HG03520 (cell line): ENCODE measurements at regions not wholly inside any gene's neighbourhood (a gene's known extent, or its start where the extent isn't known, plus 50 kb on each side); places are given as distances from the start of the nearest gene placed in this dataset.
"Not testable (repeated sequence)": the region's sequence is repeated elsewhere in the genome, so short reads cannot be mapped to it uniquely, and the experiment has no call there.

Experiments
- ATAC-seq: cut with Tn5 transposase; IDR thresholded peaks from one replicate; pipeline ENCODE4 v1.9.1; 2021; ENCODE audit warnings: mild to moderate bottlenecking, moderate library complexity; ENCODE audit not compliant: unreplicated experiment

DNA sequence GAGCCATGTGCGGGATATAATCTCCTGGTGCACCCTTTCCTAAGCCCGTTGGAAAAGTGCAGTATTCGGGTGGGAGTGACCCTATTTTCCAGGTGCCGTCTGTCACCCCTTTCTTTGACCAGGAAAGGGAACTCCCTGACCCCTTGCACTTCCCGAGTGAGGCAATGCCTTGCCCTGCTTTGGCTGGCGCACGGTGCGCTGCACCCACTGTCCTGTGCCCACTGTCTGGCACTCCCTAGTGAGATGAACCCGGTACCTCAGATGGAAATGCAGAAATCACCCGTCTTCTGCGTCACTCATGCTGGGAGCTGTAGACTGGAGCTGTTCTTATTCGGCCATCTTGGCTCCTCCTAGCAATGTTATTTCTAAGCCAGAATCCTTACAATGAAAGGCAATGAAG lies 121.1 kb downstream of the TAF11L14 start:
- not testable (repeated sequence) for ATAC-seq

DNA sequence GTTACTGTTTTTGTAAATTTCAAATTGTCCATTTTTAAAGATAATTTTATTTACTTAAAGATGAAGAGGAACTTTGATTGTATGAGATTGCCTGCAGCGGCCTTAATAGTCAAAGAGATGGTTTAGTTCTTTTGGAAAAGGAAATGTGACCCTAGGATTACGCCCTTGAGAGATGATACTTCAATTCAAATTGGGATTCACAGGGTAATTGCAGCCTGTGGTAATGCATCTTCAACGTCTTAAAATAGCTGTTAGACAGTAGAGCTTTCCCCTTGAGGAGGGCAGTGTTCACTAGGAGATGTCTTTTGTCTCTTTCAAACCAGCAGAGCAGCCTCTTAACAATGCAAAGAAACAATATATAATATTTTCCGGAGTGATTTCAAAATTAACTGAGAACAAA lies 127.1 kb downstream of the TAF11L14 start:
- ATAC-seq: no peak

DNA sequence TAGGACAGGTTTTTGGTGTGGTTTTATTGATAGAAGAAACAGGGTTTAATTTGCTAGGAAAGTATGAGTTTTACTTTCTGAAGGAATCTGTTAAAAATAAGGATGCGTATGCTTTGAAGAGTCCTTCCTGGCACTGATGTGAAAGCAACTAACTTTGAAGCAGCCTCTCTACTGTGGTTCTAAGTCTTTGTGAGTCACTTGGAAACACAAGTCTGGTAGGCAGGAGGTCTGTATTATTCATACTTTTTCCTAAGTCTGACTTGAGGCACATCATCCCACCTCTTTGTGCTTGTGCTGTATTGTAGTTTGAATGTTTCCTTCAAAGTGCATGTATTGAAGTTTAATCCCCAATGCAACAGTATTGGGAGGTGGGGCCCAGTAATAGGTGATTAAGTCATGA lies 129.0 kb downstream of the TAF11L14 start:
- no peak for ATAC-seq

DNA sequence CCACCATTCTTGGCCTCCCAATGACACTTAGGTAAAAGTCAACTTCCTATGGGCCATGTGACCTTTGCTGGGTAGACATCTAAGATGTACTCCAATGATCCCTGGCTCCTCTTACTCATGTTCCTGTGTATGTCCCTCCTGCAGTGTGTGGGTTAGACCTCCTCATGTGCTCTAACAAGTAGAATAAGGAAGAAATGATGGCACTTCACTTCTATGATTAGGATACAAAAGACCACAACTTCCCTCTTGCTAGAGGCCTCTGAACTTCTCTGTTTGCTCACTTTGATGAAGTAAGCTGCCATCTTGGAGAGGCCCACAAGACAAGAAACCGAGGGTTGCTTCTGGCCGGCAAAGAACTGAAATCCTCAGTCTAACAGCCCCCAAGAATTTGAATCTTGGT lies 131.8 kb downstream of the TAF11L14 start:
- no peak for ATAC-seq

DNA sequence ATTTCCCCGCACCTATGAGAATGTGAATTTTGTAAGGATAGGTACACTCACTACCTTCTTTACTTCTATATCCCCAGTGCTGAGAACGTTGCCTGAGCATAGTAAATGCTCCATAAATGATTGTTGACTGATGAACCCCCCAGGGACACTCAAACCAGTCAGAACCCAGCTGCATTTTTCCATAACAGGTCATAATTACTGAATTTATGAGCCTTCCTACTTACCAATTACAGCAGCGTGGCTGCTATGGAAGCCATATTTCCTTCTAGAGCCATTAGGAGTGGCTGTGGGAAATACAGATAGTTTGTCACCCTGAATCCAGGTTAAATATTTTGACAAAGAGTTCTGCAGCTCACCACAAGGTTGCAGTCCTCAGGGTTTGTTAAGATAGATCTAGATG lies 135.0 kb downstream of the TAF11L14 start:
- no peak for ATAC-seq

DNA sequence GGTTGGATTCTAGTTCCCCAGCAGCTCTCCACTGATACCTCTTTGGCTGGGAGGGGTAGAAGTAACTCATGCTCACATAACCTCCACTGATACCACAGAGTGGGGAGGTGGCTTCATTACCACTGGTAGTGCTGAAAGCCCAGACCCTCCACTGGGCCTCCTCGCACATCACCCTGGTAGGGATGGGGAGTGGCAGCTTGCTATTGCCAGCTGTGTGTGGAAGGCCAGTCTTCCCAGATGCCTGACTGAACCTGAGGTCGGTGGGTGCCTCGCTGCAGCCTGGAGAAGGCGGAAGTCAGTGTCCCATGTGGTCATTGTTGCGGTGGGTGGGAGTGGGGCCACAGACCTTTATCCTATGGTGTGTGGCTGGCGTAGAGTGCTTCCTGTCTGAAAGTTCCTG lies 138.0 kb downstream of the TAF11L14 start:
- ATAC-seq: no peak

DNA sequence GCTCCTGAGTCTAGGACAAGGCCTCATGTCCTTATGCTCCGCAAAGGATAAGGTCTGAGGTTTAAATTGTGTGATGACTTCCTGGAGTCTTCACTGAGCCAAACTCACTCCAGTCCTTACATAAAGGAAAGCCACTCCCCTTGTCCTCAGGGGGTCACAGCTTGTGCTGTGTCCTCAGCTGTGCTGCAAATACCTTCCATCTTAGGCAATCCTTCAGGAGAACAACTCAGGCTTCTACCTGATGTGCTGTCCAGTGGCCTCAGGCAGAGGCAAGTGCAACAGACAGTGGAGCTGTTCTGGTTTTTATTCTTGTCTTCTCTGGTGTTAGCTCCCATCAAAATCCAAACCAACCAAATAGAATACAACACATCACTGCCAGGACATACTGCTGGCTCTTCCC lies 151.5 kb downstream of the TAF11L14 start:
- no peak for ATAC-seq

DNA sequence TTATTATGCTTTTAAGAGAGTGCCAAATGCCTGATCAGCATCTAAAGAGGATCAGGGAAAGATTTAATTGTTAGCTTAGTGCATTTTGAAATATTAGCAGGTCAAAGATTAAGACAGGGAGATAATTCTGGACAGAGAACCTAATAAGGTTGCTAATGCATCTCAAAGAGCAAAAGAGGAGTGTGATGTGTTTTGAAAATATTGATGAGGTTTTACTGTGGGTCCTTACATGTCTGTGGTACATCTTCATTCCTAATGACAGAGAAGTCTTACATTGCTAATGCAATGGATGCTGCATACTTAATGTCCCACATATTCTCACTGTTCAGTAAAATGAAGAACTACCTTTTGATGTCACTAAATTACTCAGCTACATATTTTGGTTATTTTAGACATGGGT lies 154.1 kb downstream of the TAF11L14 start:
- ATAC-seq: no peak

DNA sequence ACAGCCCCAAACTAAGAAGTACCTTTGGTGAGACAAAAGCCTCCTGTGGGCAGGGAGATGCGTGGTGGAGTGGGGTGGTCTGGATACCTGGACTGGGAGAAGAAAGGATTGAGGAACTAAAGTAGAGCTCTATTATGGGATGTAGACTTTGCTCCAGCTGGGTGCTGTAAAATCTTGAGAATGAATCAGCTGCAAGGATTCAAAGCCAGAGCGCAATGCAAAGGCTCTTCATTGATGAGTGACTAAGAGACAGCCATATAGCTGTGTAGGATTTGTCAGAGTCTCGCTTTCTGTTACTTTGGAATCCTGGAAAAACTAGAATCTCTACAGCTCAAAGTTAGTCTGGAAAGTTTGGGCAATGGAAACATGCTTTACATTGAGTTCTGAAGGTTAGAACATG lies 159.9 kb downstream of the TAF11L14 start:
- ATAC-seq: no peak

DNA sequence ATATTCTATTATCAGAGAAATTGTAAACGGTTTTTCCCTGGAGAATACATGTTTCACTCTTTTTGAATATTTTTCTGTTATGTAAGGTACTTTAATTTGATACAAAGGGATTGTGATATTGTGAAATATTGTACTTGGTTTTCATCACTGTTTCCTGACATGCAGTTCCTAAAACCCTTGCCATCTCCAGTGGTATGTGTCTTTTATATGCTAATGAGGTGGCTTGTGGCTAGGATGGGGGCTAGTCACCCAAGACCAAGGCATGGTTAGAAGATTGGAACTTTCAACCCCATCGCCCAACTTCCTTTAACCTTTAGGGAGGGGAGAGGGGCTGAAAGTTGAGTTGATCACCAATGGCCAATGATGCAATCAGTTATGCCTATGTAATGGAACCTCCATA lies 160.6 kb downstream of the TAF11L14 start:
- no peak for ATAC-seq

DNA sequence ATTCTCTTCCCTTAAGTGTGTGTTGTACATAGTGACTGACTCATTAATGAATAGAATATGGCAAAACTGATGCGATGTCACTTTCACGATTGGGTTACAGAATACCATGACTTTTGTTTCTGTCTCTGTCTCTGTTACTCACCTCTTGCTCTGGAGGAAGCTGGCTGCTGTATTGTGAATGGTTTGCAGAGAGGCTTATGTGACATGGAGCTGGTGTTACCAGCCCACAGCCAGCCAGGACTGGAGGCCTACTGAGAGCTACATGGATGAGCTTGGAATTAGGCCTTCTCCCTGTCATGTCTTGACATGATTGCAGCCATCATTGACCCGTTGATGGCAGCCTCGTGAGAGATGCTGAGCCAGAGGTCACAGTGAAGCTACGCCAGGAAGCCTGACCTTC lies 161.9 kb downstream of the TAF11L14 start:
- ATAC-seq: no peak

DNA sequence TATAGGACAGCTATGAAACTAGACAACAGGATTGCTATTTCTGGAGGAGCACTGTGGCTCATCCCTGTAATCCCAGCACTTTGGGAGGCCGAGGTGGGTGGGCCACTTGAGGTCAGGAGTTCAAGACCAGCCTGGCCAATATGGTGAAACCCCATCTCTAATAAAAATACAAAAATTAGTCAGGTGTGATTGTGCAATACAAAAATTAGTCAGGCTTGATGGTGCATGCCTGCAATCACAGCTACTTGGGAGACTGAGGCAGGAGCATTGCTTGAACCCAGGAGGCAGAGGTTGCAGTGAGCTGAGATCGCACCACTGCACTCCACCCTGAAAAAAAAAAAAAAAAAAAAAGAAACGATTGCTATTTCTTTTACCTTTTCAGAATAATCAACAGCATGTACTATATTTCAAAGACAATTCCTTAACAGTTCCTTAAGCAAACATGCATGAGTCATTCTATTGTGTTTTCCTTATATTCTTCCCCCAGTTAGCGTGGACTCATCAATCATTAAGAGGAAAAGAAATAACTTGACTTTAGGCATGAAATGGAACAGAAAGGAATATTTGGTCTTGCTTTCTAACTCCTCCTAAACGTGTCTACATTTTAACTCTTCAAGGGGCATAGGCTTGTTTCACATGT lies 162.6 kb downstream of the TAF11L14 start:
- ATAC-seq: no peak

DNA sequence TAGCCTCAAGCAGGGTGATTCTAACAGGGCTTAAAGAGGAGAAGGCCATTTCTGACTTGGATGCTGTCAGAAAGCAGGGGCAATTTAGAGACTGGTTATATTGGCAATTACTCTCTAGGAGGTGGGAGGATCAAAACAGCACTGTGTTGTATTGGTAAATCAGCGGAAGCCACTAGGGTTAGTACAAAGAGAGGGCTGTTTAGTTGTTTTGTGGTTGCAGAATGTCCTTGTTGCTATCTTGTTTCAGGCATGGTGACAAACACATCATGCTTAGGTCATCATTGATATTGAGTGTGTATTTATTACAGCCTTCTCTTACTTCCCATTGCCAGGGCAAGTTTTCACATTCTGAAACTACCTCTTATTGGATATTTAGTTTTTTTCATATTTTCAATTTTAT lies 165.3 kb downstream of the TAF11L14 start:
- ATAC-seq: no peak

DNA sequence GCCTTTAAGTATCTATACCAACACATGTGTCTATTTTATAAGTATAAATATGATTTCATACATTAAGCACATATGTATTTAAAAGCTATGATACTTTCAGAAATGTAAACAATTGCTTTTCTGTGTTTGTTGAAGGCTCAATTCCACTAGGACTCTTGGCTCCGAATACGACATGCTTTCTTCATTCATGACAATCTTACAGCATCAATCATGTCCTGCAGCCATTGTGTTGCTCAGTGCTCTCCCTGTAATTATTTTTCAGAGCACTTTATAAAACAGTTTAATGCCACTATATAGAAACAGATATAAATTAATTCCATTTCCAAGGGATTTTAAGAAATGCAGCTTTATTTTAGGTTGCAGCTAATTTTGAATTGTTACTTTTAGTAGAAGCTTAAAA lies 167.3 kb downstream of the TAF11L14 start:
- ATAC-seq: no peak

DNA sequence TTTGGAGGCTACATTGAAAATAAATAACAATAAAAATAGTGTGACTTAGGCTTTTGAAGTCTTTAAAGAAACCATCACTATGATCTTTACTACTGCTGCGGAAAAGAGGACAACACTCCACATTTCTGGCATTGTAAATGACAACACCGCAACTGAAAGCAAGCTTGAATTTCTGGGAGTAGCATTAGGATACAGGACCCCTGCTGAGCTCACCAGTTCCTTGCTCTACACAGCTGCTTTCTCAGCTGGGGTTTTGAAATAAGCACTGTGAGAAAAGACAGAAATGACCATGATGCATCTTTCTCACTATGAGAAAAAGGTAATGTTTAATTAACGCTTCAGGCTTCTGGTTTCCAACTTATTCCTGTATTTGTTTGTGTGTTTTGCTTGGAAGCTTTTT lies 168.0 kb downstream of the TAF11L14 start:
- ATAC-seq: no peak

DNA sequence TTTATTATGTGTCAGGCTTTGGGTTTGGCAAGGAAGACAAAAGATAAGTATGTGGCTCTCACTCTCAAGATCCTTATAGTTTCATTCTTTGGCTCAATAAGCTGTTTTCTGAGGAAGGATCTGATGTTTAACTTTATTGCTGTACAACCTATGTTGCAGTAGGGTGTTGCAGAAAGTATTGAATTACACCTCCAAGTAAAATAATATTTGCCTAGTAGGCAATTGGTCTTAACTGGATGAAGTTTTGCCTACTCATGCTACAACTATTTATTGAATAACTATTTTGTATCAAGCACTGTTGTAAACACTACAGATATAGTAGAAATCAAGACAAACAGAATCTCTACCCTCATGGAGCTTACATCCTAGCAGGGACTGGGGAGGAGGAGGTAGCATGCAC lies 169.7 kb downstream of the TAF11L14 start:
- ATAC-seq: no peak

DNA sequence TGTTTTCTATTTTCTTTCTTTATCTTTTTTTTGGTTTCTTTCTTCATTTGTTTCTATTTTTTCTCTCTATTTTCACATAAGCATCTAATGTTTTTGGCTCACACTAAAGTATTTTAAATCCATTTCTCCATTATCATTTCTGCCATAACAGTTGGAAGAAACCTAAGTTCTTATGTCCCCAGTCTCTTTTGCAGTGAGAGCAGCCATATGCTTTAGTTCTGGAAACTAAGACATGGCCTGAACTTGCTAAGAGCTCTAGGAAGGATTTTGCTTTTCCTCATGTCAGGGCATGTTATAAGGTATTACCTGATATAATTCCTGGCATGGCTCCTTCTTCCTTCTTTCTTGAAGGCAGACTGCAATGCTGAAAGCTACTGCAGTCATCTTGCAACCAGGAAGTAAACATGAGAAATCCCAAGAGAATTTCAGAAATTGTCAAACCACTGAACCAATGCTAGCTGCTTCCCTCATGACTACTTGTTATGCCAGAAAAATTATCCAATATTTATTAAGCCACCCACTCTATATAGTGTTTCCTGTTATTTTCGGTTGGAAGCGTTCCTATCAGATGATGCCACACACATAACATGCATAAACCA lies 171.1 kb downstream of the TAF11L14 start:
- no peak for ATAC-seq

DNA sequence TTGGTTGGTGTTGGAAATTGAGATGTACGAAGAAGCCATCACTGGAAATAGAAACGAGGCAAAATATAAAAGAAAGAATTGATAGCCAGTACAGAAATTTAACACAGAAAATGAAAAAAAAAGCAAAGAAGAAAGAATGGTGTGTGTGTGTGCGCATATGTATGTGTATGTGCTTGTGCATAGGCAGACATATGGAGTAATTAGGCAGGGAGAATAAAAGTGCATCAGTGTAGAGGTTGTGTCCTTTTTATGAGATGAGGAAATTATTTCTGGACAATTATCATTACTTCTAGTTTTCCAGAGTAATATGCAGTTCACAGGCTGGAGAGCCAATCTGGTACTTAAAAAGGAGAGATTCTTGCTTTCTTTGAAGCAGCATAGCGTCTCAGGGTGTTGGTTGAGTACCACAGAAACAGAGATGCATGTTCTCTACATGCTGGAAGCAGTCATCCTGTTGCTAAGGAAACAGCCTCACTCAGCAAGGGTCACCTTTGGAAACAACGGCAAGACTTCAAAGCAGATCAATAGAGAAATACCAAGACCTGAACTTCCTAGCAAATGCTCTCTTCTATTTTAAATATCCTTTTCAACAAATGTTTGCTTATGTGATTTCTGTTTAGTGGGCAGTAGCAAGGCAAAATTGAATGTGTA lies 172.7 kb downstream of the TAF11L14 start:
- no peak for ATAC-seq

DNA sequence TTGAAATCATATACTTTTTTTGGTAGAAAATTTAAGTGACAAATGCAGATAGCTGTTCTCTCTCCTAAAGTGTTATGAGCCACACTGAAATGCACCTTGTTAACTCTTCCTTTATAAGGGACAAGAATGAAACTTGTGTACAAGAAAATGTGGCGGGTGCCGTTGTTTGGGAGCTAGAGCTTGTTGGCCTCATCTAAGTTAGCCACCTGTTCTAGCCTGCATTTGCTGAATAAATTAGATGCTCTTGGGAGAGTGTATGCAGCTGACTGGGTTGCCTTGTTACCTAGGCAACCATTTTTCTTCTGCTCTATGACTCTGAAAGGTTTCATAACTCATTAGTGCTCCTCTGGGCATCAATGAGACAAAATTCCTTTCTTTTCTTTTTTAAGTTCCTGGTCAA lies 174.3 kb downstream of the TAF11L14 start:
- no peak for ATAC-seq

DNA sequence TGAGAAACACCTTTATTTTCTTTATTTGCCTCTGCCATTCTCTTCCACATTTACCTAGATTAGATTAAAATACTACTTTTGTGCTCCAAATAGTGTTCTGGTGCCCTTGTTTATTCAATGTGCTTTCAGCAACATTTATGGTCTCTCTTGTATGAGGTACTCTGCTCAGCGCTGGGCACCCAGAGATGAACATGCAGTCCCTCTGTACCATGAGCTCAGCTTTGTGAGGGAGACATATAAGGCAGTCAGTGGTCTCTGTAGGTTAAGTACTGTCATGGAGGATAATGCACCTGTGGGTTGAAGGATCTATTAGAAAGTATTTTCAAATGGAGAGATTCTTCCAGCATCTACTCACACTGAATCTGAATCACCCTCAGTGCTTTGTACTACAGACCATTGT lies 176.5 kb downstream of the TAF11L14 start:
- ATAC-seq: no peak

DNA sequence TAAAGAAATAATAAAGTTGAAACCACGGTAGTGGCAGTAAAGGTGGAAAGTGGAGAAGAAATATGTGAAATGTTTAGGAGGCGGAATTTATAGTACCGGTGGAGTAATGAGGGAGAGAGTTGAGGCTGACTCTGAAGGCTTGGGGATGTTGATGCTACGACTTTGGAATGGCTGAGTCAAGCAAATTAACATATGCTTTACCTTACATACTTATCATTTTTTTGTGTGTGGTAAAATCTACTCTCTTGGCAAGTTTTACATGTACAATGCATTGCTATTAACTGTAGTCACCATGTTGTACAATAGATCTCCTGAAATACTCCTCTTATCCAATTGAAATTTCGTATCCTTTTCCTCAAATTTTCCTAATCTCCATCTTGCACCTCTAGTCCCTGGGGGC lies 179.0 kb downstream of the TAF11L14 start:
- no peak for ATAC-seq

DNA sequence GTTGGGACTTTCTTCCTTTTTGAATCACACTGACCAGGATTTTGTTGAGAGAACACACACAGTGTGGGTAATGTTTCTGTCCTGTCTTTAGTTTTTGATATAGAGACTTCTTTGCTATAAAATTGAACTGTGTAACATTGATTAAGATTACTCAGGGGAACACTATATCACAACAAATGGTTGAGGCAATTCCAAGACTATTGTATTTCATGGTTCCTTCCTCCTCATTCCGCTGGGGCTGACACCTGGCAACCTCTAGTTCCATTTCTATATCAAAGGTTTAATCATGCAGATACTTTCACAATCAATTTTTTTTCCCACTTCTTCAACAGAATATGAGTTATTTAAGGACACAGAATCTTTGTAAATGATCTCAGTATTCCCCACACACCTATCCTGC lies 182.2 kb downstream of the TAF11L14 start:
- ATAC-seq: no peak

DNA sequence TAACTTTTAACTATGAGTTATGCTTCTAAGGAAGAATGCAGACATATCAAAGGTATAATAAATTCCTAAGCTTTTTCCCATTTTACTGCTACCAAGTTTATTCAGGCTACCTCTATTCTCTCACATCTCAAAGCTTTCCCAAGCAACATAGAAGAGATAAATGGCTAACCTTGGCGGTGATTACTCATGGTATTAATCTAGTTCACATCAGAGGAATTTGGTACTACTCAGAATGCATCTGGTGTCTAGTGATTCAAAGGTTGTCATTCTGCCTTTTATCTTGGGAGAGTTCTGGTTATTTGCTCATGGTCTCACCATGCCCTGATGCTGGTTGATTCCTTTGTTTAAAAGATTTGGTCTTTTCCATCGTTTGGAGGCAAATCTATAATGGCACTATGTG lies 182.7 kb downstream of the TAF11L14 start:
- ATAC-seq: no peak
